ENCODE measurements at regions not wholly inside any gene's neighbourhood (a gene's known extent, or its start where the extent isn't known, plus 50 kb on each side); places are given as distances from the start of the nearest gene placed in this dataset.

DNA sequence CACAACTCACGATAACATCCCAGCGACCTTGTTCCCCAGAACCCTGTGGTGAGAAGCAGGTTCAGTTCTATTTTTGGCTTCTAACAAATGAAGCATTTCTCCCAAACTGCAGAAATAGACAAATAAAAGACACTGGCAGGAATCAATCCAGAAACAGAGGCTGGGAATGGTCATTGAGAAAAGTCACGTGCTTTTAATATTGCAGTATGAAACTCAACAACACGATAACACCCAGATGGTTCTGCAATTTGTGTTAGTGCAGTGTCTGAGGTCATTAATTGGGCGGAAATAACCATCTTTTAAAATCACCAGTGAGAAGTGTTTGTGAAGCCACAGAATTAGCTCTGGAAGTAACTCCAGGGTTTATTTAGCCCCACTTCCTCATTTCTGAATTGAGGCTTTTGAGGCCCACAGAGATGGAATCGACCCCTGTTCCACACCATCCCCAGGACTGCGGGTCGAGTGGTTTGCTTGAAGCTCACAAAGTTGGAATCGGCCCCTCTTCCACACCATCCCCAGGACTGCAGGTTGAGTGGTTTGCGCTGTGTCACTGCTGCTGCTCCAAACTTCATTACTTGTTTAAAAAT lies 164.7 kb upstream of the IRX4 start:
- TF ChIP-seq, protein P1, sequence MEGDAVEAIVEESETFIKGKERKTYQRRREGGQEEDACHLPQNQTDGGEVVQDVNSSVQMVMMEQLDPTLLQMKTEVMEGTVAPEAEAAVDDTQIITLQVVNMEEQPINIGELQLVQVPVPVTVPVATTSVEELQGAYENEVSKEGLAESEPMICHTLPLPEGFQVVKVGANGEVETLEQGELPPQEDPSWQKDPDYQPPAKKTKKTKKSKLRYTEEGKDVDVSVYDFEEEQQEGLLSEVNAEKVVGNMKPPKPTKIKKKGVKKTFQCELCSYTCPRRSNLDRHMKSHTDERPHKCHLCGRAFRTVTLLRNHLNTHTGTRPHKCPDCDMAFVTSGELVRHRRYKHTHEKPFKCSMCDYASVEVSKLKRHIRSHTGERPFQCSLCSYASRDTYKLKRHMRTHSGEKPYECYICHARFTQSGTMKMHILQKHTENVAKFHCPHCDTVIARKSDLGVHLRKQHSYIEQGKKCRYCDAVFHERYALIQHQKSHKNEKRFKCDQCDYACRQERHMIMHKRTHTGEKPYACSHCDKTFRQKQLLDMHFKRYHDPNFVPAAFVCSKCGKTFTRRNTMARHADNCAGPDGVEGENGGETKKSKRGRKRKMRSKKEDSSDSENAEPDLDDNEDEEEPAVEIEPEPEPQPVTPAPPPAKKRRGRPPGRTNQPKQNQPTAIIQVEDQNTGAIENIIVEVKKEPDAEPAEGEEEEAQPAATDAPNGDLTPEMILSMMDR (IDR thresholded peaks at IDR 0.05; ENCODE audit: low read depth, low read length): no peak
- TF ChIP-seq EZH2phosphoT487 (IDR thresholded peaks at IDR 0.05; ENCODE audit: low read depth): no peak
- H4K20me1 ChIP-seq (ENCODE audit: insufficient read depth, low read length): no peaks in the 10 kb centered on the region
- no peaks in the 10 kb centered on the region for H3K27me3 ChIP-seq (ENCODE audit: low read depth, low read length)
- no peak overlapping the region for H3K4me3 ChIP-seq (ENCODE audit: low read length)
- no peaks in the 10 kb centered on the region for H3K36me3 ChIP-seq (replicated peaks; ENCODE audit: low read depth, low read length)
- no peaks in the 10 kb centered on the region for H3K4me1 ChIP-seq (ENCODE audit: low read length)
- H3K9me3 ChIP-seq (ENCODE audit: insufficient read depth, low read length): no peaks in the 10 kb centered on the region
- H3K9ac ChIP-seq (ENCODE audit: low read length): no peak overlapping the region
- H3K27ac ChIP-seq (ENCODE audit: low read length): no peak overlapping the region
- H3K79me2 ChIP-seq (ENCODE audit: low read length): no peaks in the 10 kb centered on the region
- no peak overlapping the region for H3K4me2 ChIP-seq (ENCODE audit: low read length)
- no peak overlapping the region for H2AFZ ChIP-seq (ENCODE audit: low read depth, low read length)

DNA sequence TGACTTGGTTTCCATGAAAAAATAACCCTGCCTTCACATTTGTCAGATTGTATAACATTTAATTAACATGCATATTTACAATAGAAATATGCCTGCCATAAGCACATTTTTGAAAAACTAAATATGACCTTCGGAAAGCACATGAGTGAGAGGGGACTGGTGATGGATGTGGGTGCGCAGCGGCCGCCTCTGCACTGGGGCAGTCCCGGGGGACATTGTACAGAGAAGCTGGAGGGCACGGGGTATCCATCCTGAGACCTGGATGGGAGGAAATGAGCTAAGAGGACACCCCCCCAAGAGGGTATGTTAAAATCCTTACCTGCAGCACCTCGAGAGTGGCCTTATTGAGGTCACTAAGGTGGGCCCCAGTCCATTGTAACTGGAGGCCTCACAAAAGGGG lies 161.3 kb upstream of the IRX4 start:
- no peak for TF ChIP-seq EZH2phosphoT487 (IDR thresholded peaks at IDR 0.05; ENCODE audit: low read depth)
- TF ChIP-seq, protein P1 (IDR thresholded peaks at IDR 0.05; ENCODE audit: low read depth, low read length): no peak
- Histone ChIP-seq H2AFZ (ENCODE audit: low read depth, low read length) (no peak overlapping the region), H3K27ac (ENCODE audit: low read length) (no peak overlapping the region), H3K79me2 (ENCODE audit: low read length) (no peaks in the 10 kb centered on the region), H3K36me3 (replicated peaks; ENCODE audit: low read depth, low read length) (no peaks in the 10 kb centered on the region), H3K9ac (ENCODE audit: low read length) (no peak overlapping the region), H3K27me3 (ENCODE audit: low read depth, low read length) (no peaks in the 10 kb centered on the region), H3K4me2 (ENCODE audit: low read length) (no peak overlapping the region), H3K4me3 (ENCODE audit: low read length) (no peak overlapping the region), H3K4me1 (ENCODE audit: low read length) (no peaks in the 10 kb centered on the region), H4K20me1 (ENCODE audit: insufficient read depth, low read length) (no peaks in the 10 kb centered on the region), H3K9me3 (ENCODE audit: insufficient read depth, low read length) (no peaks in the 10 kb centered on the region)

DNA sequence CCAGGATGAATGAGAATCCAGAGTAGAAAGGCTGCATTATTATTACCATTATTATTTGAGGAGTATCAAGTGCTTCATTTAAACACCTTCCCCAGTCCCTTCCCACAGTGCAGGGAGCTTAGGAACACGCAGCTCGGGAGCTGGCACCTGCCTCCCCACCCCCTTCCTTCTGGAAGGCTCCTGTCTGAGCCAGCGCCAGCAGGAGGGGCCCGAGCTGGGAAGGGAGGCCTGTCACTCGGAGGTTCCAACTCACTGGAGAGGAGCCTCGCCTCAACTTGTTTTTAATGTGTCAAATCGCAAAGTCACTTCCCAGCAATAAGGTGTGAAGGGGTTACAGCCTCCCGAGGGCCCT lies 156.4 kb upstream of the IRX4 start:
- Histone ChIP-seq H3K36me3 (replicated peaks; ENCODE audit: low read depth, low read length) (no peaks in the 10 kb centered on the region), H3K27me3 (ENCODE audit: low read depth, low read length) (peaks cover 3% of the 10 kb centered on the region; the same call in 1 of the 2 replicates), H2AFZ (ENCODE audit: low read depth, low read length) (no peak overlapping the region), H3K4me2 (ENCODE audit: low read length) (no peak overlapping the region), H3K9ac (ENCODE audit: low read length) (no peak overlapping the region), H4K20me1 (ENCODE audit: insufficient read depth, low read length) (no peaks in the 10 kb centered on the region), H3K27ac (ENCODE audit: low read length) (no peak overlapping the region), H3K79me2 (ENCODE audit: low read length) (no peaks in the 10 kb centered on the region), H3K4me3 (ENCODE audit: low read length) (no peak overlapping the region), H3K9me3 (ENCODE audit: insufficient read depth, low read length) (no peaks in the 10 kb centered on the region), H3K4me1 (ENCODE audit: low read length) (no peaks in the 10 kb centered on the region)
- TF ChIP-seq, protein P1 (IDR thresholded peaks at IDR 0.05; ENCODE audit: low read depth, low read length): no peak
- TF ChIP-seq EZH2phosphoT487 (IDR thresholded peaks at IDR 0.05; ENCODE audit: low read depth): no peak

DNA sequence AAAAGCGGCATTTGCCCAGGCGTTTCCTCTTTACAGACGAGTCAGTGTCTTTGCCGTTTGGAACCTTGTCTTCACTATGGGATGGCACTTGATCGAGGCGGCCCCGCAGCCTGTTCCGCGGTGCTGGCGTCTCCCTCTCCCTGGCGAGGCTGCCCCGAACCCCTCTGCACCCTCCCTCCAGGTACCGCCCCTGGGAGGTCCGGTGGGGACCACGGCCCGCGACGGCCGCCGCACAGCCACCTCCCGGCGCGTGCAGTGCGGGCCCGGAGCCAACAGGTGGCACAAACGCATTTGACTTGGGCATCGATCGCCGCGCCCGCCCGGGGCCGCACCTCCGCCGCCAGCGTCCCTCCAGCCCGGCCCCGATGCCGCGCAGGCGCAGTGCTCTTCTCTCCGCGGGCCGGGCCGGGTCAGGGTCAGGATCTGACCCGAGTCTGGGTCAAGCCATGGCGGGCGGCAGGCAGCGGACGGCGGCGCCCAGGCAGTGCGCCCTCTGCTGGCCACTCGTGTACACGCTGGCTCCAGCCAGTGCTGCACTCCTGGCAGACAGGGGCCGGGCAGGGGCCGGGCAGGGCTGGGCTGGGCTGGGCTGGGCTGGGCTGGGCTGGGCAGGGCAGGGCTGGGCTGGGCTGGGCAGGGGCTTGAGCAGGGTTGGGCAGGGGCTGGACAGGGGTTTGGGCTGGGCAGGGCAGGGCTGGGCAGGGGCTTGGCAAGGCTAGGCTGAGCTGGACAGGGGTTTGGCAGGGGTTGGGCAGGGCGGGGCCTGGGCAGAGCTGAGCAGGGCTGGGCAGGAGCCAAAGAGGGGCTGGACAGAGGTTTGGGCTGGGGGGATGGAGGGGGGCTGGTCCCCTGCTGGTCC lies 155.8 kb upstream of the IRX4 start:
- Histone ChIP-seq H3K9ac (ENCODE audit: low read length) (peak overlapping the region; percentile 47), H3K27ac (ENCODE audit: low read length) (no peak overlapping the region), H4K20me1 (ENCODE audit: insufficient read depth, low read length) (no peaks in the 10 kb centered on the region), H3K36me3 (replicated peaks; ENCODE audit: low read depth, low read length) (no peaks in the 10 kb centered on the region), H3K4me3 (ENCODE audit: low read length) (peak overlapping the region; percentile 90), H3K4me1 (ENCODE audit: low read length) (no peaks in the 10 kb centered on the region), H3K4me2 (ENCODE audit: low read length) (peak overlapping the region; percentile 87), H3K9me3 (ENCODE audit: insufficient read depth, low read length) (no peaks in the 10 kb centered on the region), H3K27me3 (ENCODE audit: low read depth, low read length) (peaks cover 7% of the 10 kb centered on the region; the same call in 1 of the 2 replicates), H3K79me2 (ENCODE audit: low read length) (no peaks in the 10 kb centered on the region), H2AFZ (ENCODE audit: low read depth, low read length) (peak overlapping the region; percentile 62)
- TF ChIP-seq, protein P1 (IDR thresholded peaks at IDR 0.05; ENCODE audit: low read depth, low read length): peak; percentile 80
- TF ChIP-seq EZH2phosphoT487 (IDR thresholded peaks at IDR 0.05; ENCODE audit: low read depth): no peak

Data from OCI-LY3 (cell line).